A673 (cell line): ENCODE measurements at regions not wholly inside any gene's neighbourhood (a gene's known extent, or its start where the extent isn't known, plus 50 kb on each side); places are given as distances from the start of the nearest gene placed in this dataset.

Experiments used
- BruUV-seq: library from RNA; stranded (reverse); fragments of 400-500 nt; replicated peaks from 2 replicates; lab custom pipeline; 2021; lab: Mats Ljungman, UMichigan
- CTCF ChIA-PET: fragments of 300-600 bp; sonication (Branson Sonifier 250); formaldehyde crosslinking; loops from one replicate; lab custom pipeline; 2022; ENCODE audit warnings: antibody characterized with exemption; lab: Charles Lee
- POLR2A ChIA-PET: fragments of 300-600 bp; sonication (Branson Sonifier 250); formaldehyde crosslinking; loops from one replicate; lab custom pipeline; 2022; ENCODE audit warnings: antibody characterized with exemption; ENCODE audit not compliant: low non-redundant PET; lab: Charles Lee
- DNase-seq: peaks from one replicate; pipeline ENCODE4 v3.0.0-alpha.2; 2015; ENCODE audit warnings: low spot score
- H3K27ac ChIP-seq: fragments of 200-600 bp; sonication (generic); 2 replicates; pipeline ENCODE4 v1.5.1; 2016; ENCODE audit warnings: mixed run types, low read depth, mild to moderate bottlenecking, mixed read lengths, antibody characterized with exemption, low read length; ENCODE audit not compliant: poor library complexity, severe bottlenecking
- H3K27me3 ChIP-seq: fragments of 200-600 bp; sonication (generic); replicated peaks from 2 replicates; pipeline ENCODE4 v1.6.1; 2017; ENCODE audit warnings: mixed run types, low read depth, mild to moderate bottlenecking, mixed read lengths, antibody characterized with exemption, low read length; ENCODE audit not compliant: insufficient read depth, poor library complexity
- H3K36me3 ChIP-seq: fragments of 200-600 bp; sonication (generic); 2 replicates; pipeline ENCODE4 v1.6.1; 2016; ENCODE audit warnings: mixed run types, mild to moderate bottlenecking, mixed read lengths, antibody characterized with exemption, low read length; ENCODE audit not compliant: insufficient read depth, poor library complexity, severe bottlenecking
- H3K4me1 ChIP-seq: fragments of 200-600 bp; sonication (generic); 2 replicates; pipeline ENCODE4 v1.6.1; 2017; ENCODE audit warnings: mixed run types, mild to moderate bottlenecking, mixed read lengths, antibody characterized with exemption, low read length; ENCODE audit not compliant: insufficient read depth, poor library complexity, severe bottlenecking
- H3K4me3 ChIP-seq: fragments of 200-600 bp; sonication (generic); 2 replicates; pipeline ENCODE4 v1.5.1; 2016; ENCODE audit warnings: low read depth, mixed run types, mild to moderate bottlenecking, mixed read lengths, low read length; ENCODE audit not compliant: poor library complexity, severe bottlenecking
- H3K9me3 ChIP-seq: fragments of 200-600 bp; sonication (generic); 2 replicates; pipeline ENCODE4 v1.6.1; 2016; ENCODE audit warnings: mixed run types, low read depth, mild to moderate bottlenecking, mixed read lengths, antibody characterized with exemption, low read length; ENCODE audit not compliant: poor library complexity, severe bottlenecking
- EZH2 ChIP-seq: fragments of 200-600 bp; sonication (generic); IDR thresholded peaks from 2 replicates; pipeline ENCODE4 v1.6.1; 2017; ENCODE audit warnings: borderline replicate concordance, low read depth, mild to moderate bottlenecking, mixed read lengths, antibody characterized with exemption, low read length; ENCODE audit not compliant: poor library complexity, severe bottlenecking
- intact Hi-C: fragments of 100-400 bp; cut with micrococcal nuclease; formaldehyde crosslinking; loops from one replicate; pipeline ENCODE4 v1.10.0; 2022; ENCODE audit not compliant: unreplicated experiment
- TF ChIP-seq, protein P1 (sequence below): fragments of 300-800, 200-600 bp; sonication (generic); conservative IDR thresholded peaks from 2 replicates; pipeline ENCODE4 v1.5.1; 2017; ENCODE audit warnings: low read depth, mild to moderate bottlenecking, antibody characterized with exemption, low read length, moderate library complexity, mixed read lengths

DNA sequence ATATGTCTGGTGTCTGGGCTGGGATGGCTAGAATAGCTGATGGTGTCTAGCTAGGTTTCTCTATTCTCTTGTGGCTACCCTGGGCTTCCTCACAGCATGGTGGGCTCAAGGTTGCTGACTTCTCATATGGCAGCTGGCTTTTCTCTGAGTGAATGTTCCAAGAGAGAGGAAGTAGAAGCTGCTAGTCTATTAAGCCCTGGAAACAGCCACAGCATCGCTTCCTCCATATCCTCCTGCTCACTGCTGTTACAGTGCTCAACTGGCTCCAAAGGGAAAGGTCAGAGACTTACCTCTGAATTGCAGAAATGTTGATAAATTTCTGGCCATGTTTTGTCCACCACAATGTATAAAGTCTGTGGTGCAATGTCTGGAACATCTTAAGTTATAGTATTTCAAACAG lies 299.9 kb upstream of the ADAMTS9 start:
- no TSS peak for BruUV-seq
- TF ChIP-seq, protein P1, sequence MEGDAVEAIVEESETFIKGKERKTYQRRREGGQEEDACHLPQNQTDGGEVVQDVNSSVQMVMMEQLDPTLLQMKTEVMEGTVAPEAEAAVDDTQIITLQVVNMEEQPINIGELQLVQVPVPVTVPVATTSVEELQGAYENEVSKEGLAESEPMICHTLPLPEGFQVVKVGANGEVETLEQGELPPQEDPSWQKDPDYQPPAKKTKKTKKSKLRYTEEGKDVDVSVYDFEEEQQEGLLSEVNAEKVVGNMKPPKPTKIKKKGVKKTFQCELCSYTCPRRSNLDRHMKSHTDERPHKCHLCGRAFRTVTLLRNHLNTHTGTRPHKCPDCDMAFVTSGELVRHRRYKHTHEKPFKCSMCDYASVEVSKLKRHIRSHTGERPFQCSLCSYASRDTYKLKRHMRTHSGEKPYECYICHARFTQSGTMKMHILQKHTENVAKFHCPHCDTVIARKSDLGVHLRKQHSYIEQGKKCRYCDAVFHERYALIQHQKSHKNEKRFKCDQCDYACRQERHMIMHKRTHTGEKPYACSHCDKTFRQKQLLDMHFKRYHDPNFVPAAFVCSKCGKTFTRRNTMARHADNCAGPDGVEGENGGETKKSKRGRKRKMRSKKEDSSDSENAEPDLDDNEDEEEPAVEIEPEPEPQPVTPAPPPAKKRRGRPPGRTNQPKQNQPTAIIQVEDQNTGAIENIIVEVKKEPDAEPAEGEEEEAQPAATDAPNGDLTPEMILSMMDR, result no peak
- TF ChIP-seq EZH2, result no peak
- DNase-seq, result peak; percentile 53
- Histone ChIP-seq H3K36me3 (no peaks in the 10 kb centered on the region), H3K9me3 (no peaks in the 10 kb centered on the region), H3K27ac (no peak overlapping the region), H3K4me3 (no peak overlapping the region), H3K27me3 (no peaks in the 10 kb centered on the region), H3K4me1 (no peaks in the 10 kb centered on the region)
- POLR2A ChIA-PET, result no interaction called here
- CTCF ChIA-PET, result no interaction called here
- intact Hi-C loops, result no loop called here

DNA sequence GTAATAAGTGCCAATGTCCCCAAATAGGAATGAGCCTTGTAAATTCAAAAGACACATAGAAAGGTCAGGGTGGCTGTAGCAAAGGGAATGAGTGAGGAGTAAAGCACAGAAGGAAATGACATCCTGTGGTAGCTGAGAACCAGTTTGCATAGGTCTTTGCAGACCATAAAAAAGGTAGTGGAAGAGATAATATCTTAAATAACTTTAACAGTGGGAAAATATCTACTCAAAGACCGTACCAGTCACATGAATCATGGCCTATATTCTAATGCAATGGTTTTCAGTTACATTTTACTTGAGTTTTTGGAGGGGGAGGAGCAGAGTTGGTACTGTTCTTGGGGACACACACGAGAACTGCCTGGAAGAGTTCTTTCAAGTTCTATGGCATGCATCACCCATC lies 297.3 kb upstream of the ADAMTS9 start:
- Histone ChIP-seq H3K27ac (no peak overlapping the region), H3K27me3 (no peaks in the 10 kb centered on the region), H3K4me1 (no peaks in the 10 kb centered on the region), H3K9me3 (no peaks in the 10 kb centered on the region), H3K36me3 (no peaks in the 10 kb centered on the region), H3K4me3 (no peak overlapping the region)
- no TSS peak for BruUV-seq
- POLR2A ChIA-PET, result no interaction called here
- TF ChIP-seq, protein P1, result no peak
- no peak for TF ChIP-seq EZH2
- intact Hi-C loops, result no loop called here
- CTCF ChIA-PET, result no interaction called here
- no peak for DNase-seq

GRCh38 chr3:64983583-64984359 lies 296.0 kb upstream of the ADAMTS9 start:
- ChIA-PET POLR2A (no interaction called here), CTCF (no interaction called here)
- BruUV-seq, result no TSS peak
- no peak for DNase-seq
- no peaks in the 10 kb centered on the region for H3K9me3 ChIP-seq
- H3K27me3 ChIP-seq, result no peaks in the 10 kb centered on the region
- no peak overlapping the region for H3K4me3 ChIP-seq
- no peak for TF ChIP-seq EZH2
- TF ChIP-seq, protein P1, result no peak
- H3K27ac ChIP-seq, result no peak overlapping the region
- H3K4me1 ChIP-seq, result no peaks in the 10 kb centered on the region
- H3K36me3 ChIP-seq, result no peaks in the 10 kb centered on the region
- intact Hi-C loops, result no loop called here
